ENCODE measurements at regions not wholly inside any gene's neighbourhood (a gene's known extent, or its start where the extent isn't known, plus 50 kb on each side); places are given as distances from the start of the nearest gene placed in this dataset.

DNA sequence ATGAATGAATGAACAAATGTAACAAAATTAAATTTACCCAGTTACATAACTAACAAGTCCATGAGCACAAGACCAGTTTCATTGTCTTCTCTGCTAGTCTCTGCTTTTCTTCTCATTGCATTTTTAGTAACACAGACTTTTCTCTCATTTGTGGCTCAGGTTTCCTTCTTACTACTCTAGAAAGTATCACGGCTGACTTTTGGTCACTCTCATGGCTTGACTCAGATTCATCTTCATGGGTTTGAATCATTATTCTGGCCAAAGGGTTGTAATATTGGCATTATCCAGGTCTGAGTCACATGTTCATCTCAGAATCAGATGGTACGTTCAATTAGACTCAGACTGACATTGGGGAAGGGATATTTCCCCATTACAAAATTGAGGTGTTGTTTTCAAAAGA lies 121.5 kb upstream of the SATB1 start:
- H3K9me3 ChIP-seq: peaks cover 0 to 9% (median 3%) of the 10 kb centered on the region in 8 donors
- no peak for TF ChIP-seq POLR2A (IDR thresholded peaks at IDR 0.05)
- TF ChIP-seq POLR2AphosphoS5 (IDR thresholded peaks at IDR 0.05): no peak
- TF ChIP-seq, protein P1, sequence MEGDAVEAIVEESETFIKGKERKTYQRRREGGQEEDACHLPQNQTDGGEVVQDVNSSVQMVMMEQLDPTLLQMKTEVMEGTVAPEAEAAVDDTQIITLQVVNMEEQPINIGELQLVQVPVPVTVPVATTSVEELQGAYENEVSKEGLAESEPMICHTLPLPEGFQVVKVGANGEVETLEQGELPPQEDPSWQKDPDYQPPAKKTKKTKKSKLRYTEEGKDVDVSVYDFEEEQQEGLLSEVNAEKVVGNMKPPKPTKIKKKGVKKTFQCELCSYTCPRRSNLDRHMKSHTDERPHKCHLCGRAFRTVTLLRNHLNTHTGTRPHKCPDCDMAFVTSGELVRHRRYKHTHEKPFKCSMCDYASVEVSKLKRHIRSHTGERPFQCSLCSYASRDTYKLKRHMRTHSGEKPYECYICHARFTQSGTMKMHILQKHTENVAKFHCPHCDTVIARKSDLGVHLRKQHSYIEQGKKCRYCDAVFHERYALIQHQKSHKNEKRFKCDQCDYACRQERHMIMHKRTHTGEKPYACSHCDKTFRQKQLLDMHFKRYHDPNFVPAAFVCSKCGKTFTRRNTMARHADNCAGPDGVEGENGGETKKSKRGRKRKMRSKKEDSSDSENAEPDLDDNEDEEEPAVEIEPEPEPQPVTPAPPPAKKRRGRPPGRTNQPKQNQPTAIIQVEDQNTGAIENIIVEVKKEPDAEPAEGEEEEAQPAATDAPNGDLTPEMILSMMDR (IDR thresholded peaks at IDR 0.05 in 8 of 11, conservative IDR thresholded peaks at IDR 0.05 in 3 of 11): no peak
- no peak overlapping the region for H3K4me3 ChIP-seq
- no peak for DNase-seq
- H3K36me3 ChIP-seq: no peaks in the 10 kb centered on the region
- intact Hi-C loops (cut with DNase I; ENCODE audit: low total_unique reads): no loop called here
- no peaks in the 10 kb centered on the region for H3K27me3 ChIP-seq (replicated peaks in 1 of 7)
- WGBS, 5 donors: 68 to 87% (median 79%) methylated on average over 2 of the region's 2 CpGs
- H3K4me1 ChIP-seq: no peaks in the 10 kb centered on the region
- H3K27ac ChIP-seq: no peak overlapping the region

DNA sequence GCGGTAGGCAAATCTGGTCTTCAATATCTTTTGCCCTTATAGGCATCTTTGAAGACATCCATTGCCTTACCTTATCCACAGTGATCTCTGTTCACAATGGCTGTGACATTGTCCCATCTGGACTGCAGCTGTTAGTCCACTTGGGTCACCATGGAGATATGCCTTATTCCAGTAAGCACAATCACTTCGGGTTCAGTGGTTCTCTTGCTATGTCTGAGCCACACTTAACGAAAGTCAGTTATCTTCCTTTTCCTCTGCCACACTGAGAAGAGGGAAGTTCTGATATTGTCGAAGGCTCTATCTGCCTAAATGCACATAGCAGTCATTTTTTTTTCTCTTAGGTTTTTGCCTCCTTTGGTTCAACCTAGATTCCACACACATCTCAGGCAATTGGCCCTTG lies 119.0 kb upstream of the SATB1 start:
- DNase-seq: no peak
- peaks cover 0 to 6% (median 2%) of the 10 kb centered on the region in 8 donors for H3K9me3 ChIP-seq
- no peaks in the 10 kb centered on the region for H3K27me3 ChIP-seq (replicated peaks in 1 of 7)
- H3K4me3 ChIP-seq: no peak overlapping the region
- H3K27ac ChIP-seq: no peak overlapping the region
- intact Hi-C loops (cut with DNase I; ENCODE audit: low total_unique reads): no loop called here
- no peaks in the 10 kb centered on the region for H3K4me1 ChIP-seq
- 51 to 73% (median 56%) methylated on average over 4 of the region's 4 CpGs for WGBS, 5 donors
- H3K36me3 ChIP-seq: no peaks in the 10 kb centered on the region
- TF ChIP-seq POLR2AphosphoS5 (IDR thresholded peaks at IDR 0.05) (no peak), POLR2A (IDR thresholded peaks at IDR 0.05) (no peak)
- TF ChIP-seq, protein P1 (IDR thresholded peaks at IDR 0.05 in 8 of 11, conservative IDR thresholded peaks at IDR 0.05 in 3 of 11): no peak

DNA sequence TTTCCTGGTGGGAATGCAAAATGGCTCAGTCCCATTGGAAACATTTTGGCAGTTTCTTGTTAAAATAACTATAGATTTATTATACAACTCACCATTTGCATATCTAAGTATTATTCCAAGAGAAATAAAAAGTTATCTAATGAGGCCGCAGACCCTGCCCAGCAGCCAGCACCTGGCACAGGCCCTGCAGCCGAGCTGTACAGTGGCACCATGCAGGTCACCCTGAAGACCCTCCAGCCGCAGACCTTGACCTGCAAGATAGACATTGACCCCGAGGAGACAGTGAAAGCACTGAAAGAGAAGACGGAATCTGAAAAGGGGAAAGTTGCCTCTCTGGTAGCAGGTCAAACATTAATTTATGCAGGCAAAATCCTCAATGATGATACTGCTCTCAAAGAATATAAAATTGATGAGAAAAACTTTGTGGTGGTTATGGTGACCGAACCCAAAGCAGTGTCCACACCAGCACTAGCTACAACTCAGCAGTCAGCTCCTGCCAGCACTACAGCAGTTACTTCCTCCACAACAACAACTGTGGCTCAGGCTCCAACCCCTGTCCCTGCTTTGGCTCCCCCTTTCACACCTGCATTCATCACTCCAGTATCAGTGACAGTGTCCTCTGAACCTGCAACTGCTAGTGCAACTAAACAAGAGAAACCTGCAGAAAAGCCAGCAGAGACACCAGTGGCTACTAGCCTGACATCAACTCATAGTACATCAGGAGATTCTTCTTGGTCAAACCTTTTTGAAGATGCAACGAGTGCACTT lies 113.5 kb upstream of the SATB1 start:
- Histone ChIP-seq H3K4me3 (no peak overlapping the region), H3K27me3 (replicated peaks in 1 of 7) (no peaks in the 10 kb centered on the region), H3K9me3 (no peaks in the 10 kb centered on the region), H3K27ac (no peak overlapping the region), H3K4me1 (no peaks in the 10 kb centered on the region), H3K36me3 (no peaks in the 10 kb centered on the region)
- intact Hi-C loops (cut with DNase I; ENCODE audit: low total_unique reads): no loop called here
- DNase-seq: no peak
- WGBS, 5 donors: 87 to 95% (median 90%) methylated on average over 7 of the region's 7 CpGs
- TF ChIP-seq, protein P1 (IDR thresholded peaks at IDR 0.05 in 8 of 11, conservative IDR thresholded peaks at IDR 0.05 in 3 of 11): no peak
- TF ChIP-seq POLR2A (IDR thresholded peaks at IDR 0.05) (no peak), POLR2AphosphoS5 (IDR thresholded peaks at IDR 0.05) (no peak)

DNA sequence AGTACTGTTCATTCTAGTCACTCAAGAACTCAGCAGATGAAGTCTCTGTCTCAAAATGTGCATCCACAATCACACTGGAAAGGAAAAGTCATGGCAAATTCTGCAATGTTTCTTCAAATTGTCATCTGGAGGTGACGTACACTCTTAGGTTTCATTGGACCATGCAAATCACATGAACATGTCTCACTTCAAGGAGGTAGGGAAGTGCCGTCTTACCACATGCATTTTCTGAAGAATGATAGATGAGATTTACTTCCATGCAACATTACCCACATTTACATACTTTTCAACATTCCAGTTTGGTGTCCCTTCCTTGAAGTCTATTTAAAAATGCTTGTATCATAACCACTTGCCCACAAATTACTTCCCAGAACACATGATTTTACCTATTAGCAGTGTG lies 107.9 kb upstream of the SATB1 start:
- no peaks in the 10 kb centered on the region for H3K36me3 ChIP-seq
- intact Hi-C loops (cut with DNase I; ENCODE audit: low total_unique reads): no loop called here
- no peaks in the 10 kb centered on the region for H3K9me3 ChIP-seq
- TF ChIP-seq POLR2A (IDR thresholded peaks at IDR 0.05): no peak
- TF ChIP-seq, protein P1 (IDR thresholded peaks at IDR 0.05 in 8 of 11, conservative IDR thresholded peaks at IDR 0.05 in 3 of 11): no peak
- TF ChIP-seq POLR2AphosphoS5 (IDR thresholded peaks at IDR 0.05): no peak
- WGBS, 5 donors: 57 to 81% (median 74%) methylated on average over 2 of the region's 2 CpGs
- DNase-seq: no peak
- H3K27me3 ChIP-seq (replicated peaks in 1 of 7): no peaks in the 10 kb centered on the region
- H3K4me1 ChIP-seq: no peaks in the 10 kb centered on the region
- no peak overlapping the region for H3K27ac ChIP-seq
- no peak overlapping the region for H3K4me3 ChIP-seq

Data from spleen (tissue), 11 donors.